Activated T-cell treated with anti-CD3 and anti-CD28 coated beads for 48 hours (primary cell): ENCODE measurements at regions not wholly inside any gene's neighbourhood (a gene's known extent, or its start where the extent isn't known, plus 50 kb on each side); places are given as distances from the start of the nearest gene placed in this dataset.

Experiments used
- DNase-seq: peaks from one replicate; pipeline ENCODE4 v3.0.0-alpha.2; 2020; ENCODE audit warnings: low read depth

DNA sequence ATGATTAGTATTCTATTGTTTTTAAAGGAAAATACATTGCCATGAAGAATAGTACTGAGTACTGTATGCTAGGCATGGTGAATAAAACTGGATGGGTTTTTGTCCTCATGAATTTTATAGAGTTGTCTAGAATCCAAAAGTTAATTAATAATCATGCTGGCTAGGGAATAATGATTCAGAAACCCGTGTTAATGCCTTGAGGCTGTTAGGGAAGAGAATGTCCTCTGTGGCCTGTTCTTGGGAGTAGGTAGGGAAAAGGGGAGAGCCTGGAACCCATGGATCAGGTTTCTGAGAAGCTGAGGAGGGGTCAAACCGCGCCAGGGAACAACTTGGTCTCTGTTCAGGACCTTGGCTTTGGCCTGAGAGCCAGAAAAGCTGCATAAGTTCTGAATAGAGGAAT lies 1376.3 kb upstream of the SLC10A2 start:
- no peak for DNase-seq

DNA sequence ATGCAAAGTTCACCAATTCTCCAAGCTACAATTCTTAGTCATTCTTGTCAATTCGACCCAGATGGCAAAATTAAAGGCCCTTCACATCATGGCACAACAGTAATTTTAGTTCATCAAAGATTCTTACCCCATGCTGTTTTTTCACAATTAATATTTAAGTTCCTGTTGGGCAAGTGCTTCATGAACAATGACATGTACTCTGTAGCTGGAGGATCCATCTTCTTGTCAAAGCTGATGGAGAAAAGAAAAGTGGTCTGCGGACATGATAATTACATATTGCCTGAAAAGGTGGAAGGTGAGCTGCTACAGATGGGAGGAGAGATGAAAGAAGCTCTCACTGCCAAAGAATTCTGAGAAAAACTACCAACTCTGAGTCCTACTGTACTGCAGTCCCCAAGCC lies 1370.3 kb upstream of the SLC10A2 start:
- no peak for DNase-seq

DNA sequence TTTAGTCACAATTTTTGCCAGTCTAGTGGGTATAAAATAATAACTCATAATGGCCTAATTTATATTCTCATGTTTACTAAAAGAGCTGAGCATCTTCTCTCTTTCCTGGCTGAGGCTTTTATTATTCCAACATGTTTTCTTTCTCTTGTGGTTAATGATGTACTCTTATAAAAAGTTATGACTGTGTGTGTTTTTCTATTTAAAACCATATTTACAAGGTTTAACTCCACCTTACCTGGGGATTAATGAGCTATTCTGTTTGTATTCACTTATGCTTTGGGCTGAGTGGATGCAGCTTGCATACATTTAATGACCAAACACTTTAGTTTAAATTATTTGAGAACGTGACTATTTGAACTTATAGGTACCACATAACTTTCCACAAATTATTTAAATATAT lies 1365.7 kb upstream of the SLC10A2 start:
- DNase-seq = no peak

DNA sequence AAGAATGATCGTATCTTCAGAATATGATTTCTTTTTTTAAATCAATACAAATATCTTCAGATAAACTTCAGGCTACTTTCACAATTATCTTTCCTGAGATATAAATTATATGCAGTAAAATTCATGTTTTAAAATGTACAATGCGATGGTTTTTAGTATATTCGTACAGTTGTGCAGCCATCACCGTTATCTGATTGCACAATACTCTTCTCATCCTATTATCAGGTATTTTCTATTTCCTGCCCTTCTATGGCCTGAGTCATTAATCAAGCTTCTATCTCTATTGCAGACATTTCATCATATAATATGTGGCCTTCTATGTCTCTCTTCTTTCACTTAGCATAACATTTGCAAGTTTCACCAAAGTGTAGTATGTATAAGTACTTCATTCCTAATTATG lies 1360.2 kb upstream of the SLC10A2 start:
- DNase-seq = no peak

DNA sequence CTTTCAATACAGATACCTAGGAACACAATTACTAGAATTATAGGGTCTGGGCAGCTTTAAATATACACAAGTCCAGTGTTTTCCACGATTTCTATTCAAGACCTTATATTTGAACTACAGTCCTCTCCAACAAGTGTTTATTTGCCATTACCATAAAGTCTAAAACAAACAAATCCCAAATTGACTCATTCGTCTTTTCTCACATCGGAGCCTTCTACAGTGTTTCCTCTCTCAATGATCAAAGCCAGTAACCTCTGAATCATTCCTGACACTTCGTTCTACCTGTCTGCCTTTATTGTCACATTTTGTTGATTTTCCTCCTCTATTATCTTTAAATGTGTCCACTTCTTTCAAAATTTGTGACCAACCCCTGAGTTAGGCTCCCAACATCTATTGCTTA lies 1356.5 kb upstream of the SLC10A2 start:
- no peak for DNase-seq

DNA sequence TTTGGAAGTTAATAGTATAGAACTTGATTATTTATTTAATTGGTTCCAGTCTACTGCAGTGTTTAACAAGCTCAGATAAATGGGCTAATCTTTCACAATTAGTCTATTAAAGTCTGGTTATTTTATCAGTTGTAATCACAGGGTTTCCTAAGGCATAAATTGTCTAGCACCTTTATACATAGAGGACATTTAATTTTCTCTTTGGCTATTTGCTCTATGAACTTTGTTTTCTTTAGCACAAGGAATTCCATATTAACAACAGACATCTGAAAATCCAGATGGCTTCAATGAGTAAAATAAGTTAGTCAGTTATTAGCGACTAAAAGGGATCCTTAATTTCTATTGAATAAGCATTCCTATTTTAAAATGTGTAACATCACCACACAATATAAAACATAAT lies 1350.8 kb upstream of the SLC10A2 start:
- DNase-seq = no peak

DNA sequence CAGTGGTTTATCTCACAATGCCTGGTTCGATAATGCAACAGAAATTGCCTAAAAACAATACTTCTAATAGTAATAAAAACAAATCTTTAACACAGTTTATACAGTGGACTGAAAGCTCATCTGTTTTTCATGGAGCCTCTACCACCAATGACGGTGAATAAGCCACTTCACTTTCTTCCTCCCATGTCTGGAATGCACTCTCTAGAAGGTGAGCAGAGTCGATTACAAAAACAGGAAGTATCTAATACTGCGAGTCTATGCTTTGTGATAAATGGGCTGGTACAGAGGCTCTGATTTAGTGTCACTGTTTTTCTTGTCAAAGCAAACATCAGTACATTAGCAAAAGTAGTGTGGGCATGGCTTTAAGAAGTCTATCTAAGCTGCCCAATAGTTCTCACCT lies 1348.6 kb upstream of the SLC10A2 start:
- no peak for DNase-seq

DNA sequence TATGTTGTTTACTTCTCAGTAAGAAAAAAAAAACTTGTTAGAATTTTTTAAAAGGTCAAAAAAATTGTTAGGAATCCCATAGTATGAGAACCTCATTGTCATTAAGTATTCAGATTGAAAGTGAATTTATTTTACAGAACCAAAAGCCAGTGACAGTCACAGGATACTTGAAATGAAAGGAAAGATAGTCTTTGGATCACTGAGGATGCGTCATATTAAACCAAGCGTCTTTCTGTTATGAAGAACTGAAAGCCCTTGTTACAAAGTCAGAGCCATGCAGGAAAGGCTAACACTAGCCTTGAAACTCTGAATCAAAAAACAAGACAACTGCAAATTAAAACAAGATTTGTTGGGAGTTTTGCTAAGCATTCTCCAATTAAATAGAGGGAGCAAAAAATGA lies 1348.0 kb upstream of the SLC10A2 start:
- DNase-seq = no peak

DNA sequence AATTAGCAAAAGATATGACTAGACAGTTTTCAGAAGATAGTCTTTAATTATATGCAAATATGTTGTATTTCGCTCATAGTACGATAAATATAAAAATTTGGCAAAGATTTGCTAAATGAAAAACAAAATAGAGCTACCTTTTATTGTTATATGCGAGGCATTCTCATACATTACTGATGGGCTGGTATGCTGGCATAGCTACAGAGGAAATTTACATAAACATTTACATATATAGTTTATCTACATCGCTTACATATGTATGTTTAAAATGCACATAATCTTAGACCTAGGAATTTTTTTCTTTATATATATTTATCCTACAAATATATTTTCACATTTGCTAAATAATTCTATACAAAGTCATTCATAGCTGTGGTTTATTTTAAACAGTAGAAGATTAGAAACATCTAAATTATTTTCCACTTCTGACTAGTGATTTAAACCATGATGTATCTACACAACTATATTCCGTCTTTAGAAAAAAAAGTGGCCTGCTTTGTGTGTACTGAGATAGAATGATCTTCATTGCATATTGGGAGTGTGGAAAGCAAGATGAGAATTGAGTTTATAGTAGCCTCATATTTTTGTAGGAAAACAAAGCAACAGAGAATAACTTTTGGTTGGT lies 1345.0 kb upstream of the SLC10A2 start:
- DNase-seq = no peak

DNA sequence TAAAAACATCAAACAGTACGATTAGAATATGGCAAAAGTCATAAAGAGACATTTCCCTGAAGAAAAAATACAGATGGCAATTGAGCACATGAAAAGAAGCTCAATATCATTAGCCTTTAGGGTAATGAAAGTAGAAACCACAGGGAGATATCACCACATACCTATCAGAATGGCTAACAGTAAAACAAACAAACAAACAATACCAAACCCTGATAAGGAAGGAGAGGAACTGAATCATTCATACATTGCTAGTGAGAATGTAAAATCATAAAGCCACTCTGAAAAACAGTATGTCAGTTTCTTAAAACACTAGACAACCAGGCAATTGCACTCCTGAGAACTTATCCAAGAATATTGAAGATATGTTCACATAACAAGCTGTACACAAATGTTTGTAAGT lies 1342.5 kb upstream of the SLC10A2 start:
- no peak for DNase-seq

DNA sequence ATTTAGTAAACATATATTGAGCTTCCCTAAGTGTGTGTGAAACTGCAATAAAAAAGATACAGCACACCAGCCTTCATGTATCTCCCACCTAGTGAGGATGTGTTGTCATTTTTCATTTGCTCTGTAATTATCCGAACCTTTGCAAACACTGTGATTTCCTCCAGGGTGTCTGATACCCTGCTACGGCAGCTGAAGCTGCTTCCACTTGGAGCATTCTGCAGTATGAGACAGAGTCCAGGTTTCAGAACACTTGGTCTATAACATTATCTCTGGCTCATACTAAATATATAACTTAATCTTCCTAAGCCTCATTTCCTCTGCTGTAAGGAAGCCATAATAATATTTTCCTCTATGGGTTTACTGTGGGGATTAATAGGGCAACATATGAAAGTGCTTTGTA lies 1338.1 kb upstream of the SLC10A2 start:
- no peak for DNase-seq

DNA sequence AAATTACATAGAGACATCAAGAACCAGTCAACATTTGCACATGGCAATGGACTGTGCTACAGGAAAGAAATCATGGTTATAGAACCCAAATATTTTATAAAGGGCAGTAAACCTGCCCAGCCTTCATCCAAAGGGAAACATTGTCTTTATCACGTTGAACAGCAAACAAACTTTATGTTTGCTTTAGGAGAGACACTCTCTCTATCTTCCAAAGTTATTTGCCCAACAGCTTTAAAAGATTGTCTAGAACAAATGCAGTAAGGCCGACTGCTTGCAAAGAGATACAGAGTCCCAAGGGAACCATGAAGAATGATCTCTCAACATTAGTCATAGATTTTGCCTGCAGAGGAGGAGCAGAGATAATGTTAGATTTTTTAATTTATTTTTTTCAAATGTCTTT lies 1323.5 kb upstream of the SLC10A2 start:
- no peak for DNase-seq

DNA sequence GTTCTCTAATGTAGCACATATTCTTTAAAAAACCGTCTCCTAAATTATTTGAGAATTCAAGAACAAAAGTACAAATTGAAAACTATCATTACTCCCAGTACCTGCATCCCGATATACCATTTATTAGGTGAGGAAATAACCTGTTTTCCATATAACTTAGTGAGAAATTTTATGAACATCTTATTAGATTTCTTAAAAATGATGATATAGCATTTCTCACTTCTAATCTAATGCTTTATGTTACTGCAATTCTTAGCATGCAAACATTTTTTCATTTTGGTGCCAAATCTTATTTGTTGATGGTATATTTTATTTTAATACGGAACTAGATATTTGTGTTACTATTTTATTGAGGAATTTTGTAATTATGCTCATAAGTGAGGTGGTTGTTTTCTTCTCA lies 1321.3 kb upstream of the SLC10A2 start:
- DNase-seq = no peak

DNA sequence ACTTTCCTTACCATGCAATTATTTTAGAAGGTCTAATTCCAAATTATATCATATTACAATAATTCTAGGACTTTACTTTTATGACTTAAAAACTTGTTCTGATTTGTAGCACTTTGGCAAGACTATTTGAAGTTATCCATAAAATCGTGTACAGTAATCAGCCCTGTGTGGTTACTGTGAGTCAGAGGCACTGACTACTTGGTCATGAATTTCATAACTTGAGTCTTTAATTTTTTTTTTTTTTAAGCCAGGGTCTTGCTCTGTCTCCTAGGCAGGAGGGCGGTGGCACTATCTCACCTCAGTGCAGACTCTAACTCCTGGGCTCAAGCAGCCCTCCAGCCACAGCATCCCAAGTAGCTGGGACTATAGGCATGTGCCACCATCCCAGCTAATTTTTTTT lies 1319.2 kb upstream of the SLC10A2 start:
- DNase-seq = no peak

DNA sequence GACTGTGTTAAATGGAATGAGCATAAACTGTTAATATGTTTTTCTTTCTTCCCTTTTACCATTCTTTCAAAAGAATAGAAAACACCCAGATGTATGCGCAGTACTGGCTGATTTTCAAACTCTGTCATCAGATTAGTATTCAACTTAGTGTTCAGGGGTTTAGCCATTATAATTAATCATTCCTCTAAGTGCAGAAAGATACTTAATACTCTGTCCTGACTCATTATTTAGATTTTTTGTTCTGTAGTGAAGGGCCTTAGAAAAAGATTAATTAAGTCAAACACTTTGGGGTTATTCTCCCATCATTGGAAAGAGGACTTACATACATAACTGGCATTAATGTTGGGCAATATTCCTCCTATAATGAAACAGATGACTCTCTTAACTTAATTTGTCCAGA lies 1316.7 kb upstream of the SLC10A2 start:
- DNase-seq = no peak

DNA sequence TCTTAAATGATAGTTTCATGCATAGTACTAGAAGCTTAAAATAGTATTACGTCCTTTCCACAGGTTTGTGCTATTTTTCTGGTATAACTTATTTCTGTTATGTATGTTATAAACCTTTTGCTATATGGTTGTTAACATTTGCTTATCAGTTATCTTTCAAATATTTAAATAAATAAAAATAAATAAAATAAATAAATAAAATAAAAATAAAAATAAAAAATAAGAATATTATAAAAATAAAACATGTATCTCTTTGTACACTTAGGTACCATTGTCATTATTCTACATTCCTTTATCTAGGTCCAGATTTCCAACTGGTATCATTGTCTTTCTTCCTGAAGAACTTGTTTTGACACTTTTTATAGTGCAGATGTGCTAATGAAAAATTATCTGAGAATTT lies 1310.4 kb upstream of the SLC10A2 start:
- no peak for DNase-seq

DNA sequence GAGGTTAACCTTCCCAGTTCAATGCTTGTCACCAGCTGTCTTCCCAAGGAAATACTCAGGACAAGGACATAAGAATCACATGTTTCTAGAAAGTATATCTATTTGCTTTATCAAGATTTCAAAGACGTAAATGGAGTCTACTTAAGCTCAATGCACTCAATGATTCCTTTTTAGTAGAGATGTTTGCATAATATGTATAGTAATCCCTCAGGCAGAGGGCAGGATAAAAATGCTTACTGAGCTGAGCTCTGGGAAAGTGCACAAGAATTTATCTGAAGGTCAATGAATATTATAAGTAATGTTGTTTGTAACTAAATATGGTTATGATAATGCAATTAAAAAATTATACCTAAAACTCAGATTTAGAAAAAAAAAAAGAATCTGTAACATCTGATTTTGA lies 1309.4 kb upstream of the SLC10A2 start:
- no peak for DNase-seq

DNA sequence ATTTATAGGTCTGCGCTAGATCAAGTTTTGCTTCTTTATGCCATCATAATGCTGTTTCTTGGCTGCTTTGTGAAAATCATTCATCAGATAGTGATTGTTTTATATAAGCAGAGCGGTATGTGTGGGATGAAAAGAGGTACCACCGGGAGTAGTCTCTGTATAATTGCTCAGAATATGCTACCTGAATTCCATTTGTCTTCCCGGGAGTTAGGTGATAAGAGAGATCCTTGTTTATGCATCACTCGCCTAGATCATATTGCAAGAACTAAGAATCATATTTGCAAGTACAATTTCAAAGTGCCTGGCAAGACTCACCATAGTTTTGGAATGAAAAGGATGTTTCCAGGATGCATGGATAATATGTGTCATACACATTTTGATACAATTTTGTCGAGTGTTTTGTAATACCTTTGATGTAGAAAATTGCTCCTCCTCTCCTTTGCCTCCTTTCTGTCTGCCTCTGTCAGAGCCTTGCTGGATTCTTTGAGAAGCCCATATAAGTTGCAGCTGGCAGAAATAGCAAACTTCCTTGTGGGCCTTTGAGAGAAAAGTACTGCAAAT lies 1306.0 kb upstream of the SLC10A2 start:
- DNase-seq = no peak

DNA sequence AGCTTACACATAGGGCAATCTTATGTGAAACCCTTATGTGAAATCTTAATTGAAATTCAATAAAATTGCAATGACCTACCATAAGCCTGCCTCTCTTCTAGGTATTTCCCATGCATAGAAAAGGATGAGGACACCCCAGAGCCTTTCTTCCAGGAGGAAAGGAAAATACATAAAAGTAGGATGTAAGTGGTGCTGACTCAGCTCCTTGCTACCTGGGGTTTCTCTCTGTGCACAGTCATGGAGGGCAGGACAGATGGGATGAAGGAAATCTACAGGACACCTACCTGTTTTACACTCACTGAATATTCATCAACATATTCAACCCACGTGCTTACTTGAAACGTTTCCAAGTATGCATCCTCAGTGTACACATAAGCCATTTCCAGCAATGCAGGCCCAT lies 1299.2 kb upstream of the SLC10A2 start:
- DNase-seq = no peak

DNA sequence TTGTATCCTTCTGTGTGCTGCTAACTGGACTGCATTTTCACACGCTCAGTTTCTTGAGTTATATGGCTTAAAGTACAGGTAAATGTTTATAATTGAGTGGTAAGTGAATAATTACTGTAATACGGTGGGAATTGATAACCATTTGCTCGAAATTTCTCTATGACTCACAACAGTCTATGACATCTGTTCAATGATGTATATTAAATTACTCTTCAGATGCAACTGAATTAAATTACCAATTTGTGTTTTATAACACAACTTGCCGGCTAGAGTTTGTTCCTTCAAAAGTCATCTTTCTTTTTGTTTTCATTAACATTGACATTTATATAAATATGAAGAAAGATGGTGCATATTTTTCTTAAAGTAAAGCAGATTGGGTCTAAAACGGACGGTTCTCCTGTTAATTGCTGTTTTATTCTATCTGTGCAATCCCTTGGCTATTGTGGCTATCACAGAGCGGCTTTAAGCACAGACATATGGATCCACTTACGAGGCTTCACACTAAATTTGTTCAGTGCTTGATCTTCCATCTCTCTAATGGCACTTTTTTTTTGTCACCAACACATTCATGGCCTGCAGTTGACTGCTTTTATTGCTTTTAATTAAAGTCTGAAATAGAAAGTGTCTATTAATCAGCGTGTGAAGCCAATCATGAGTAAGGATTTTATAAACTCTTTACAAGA lies 1291.6 kb upstream of the SLC10A2 start:
- no peak for DNase-seq

DNA sequence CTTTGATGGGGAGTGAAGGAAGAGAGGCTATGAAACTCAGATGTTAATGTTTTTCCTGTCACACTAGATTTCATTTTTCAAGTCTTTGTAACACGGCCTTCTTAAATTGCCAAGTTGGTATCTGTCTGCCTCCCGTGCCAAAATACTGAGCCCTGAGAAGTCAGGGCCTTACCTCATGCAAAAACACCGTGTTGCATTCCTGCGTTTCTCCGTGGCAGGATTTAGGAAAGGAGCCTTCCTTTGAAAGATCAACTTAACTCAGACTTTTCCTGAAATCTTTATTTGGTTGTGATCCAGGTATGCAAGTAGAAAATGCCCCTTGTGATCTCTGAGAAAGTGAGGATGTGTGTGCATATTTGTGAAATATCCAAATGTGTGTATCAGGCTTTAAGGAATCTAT lies 1291.0 kb upstream of the SLC10A2 start:
- no peak for DNase-seq

DNA sequence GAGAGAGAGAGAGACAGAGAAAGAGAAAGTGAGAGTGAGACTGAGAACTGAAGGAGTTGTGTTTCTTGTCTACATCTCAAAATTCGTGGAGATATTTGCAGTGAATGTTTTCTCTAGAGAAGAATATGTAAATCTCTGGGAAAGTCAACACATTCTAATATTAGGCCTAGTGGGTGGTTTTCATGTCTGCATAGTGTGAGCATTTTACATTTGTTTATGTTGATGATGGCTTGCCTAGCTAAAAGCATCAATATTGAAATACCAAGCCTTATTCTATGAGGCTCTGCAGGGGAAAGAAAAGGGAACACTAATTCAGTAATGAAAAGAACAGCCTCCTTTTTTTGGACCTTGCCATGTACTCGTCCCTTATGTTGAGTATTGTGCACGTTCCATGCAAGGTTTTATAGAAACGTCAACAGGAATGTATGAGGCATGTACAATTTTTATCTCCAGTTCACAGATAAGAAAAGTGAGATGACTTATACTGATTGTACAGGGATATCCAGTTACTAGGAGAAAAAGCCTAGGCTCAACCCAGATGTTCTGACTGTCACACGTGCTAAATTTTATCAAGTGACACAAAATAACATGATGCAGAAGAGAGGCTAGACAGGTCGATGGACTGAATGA lies 1288.9 kb upstream of the SLC10A2 start:
- DNase-seq = no peak

DNA sequence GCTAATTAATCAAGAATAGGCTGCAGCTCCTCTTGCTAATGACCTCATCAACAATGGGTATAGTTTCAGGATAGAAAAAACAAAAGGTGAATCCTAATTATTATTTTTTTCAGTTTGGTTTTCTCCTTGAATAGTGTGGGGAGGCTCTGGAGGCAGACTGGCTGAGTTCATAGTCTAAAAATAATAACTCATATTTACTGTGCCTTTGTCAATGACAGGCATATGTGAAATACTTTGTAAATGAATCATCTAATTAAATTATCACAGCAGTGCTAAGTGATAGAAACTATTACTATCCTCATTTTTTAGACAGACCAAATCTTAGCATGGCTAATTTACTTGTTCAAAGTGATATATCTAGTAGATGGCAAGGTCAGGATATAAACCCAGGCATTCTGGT lies 1261.0 kb upstream of the SLC10A2 start:
- no peak for DNase-seq

DNA sequence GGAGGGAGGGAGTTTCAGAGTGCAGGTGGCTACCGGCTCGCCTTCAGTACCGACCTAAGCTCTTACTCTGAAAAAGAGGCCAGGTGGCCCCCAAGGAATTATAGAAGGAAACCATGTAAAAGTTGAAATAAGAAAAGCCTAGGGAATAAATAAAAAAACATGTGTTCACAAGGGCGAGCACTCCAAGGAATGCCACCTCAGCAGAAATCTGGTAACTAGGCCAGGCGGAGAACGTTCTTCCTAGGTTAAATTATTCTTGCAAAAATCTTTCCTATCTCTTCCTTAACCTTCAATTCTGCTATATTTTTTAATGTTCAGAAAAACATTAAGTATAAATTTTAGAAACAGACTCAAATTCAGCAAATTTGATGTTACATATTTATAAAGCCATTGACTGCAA lies 1260.3 kb upstream of the SLC10A2 start:
- no peak for DNase-seq
